ENCODE measurements at regions not wholly inside any gene's neighbourhood (a gene's known extent, or its start where the extent isn't known, plus 50 kb on each side); places are given as distances from the start of the nearest gene placed in this dataset.

GRCh38 chr4:138090918-138091676, 151.1 kb downstream of the SLC7A11 start:
- Mint-ChIP-seq H3K4me3 (no peak overlapping the region), H3K9me3 (no peaks in the 10 kb centered on the region), H3K27ac (no peak overlapping the region), H3K27me3 (peaks cover 7% of the 10 kb centered on the region), H3K36me3 (ENCODE audit: low read depth) (no peaks in the 10 kb centered on the region), H3K4me1 (ENCODE audit: low read depth) (peaks cover 5% of the 10 kb centered on the region)
- intact Hi-C loops (cut with micrococcal nuclease), result loop anchor here (5.0 kb wide), 1 partner anchor 591 kb away; no protein-coding TSS in a partner anchor

- H3K4me3 Mint-ChIP-seq, result no peak overlapping the region
- intact Hi-C loops (cut with micrococcal nuclease), result loop anchor here (5.0 kb wide), 1 partner anchor 592 kb away; no protein-coding TSS in a partner anchor
- H3K4me1 Mint-ChIP-seq (ENCODE audit: low read depth), result peaks cover 5% of the 10 kb centered on the region
- H3K9me3 Mint-ChIP-seq, result no peaks in the 10 kb centered on the region
- H3K27ac Mint-ChIP-seq, result no peak overlapping the region
- H3K36me3 Mint-ChIP-seq (ENCODE audit: low read depth), result no peaks in the 10 kb centered on the region
- peaks cover 7% of the 10 kb centered on the region for H3K27me3 Mint-ChIP-seq
Observed at GRCh38 chr4:138090150-138090917, 151.8 kb downstream of the SLC7A11 start.

GRCh38 chr4:138088449-138089208, 153.5 kb downstream of the SLC7A11 start:
- Mint-ChIP-seq H3K36me3 (ENCODE audit: low read depth) (no peaks in the 10 kb centered on the region), H3K9me3 (no peaks in the 10 kb centered on the region), H3K4me1 (ENCODE audit: low read depth) (peaks cover 5% of the 10 kb centered on the region), H3K4me3 (no peak overlapping the region), H3K27me3 (peaks cover 12% of the 10 kb centered on the region), H3K27ac (no peak overlapping the region)
- intact Hi-C loops (cut with micrococcal nuclease), result no loop called here

GRCh38 chr4:138087066-138087719, 155.0 kb downstream of the SLC7A11 start:
- Mint-ChIP-seq H3K4me3 (no peak overlapping the region), H3K9me3 (no peaks in the 10 kb centered on the region), H3K36me3 (ENCODE audit: low read depth) (no peaks in the 10 kb centered on the region), H3K27me3 (peaks cover 6% of the 10 kb centered on the region), H3K4me1 (ENCODE audit: low read depth) (peaks cover 5% of the 10 kb centered on the region), H3K27ac (no peak overlapping the region)
- intact Hi-C loops (cut with micrococcal nuclease), result no loop called here

GRCh38 chr4:138086611-138087041, 155.5 kb downstream of the SLC7A11 start:
- Mint-ChIP-seq H3K36me3 (ENCODE audit: low read depth) (no peaks in the 10 kb centered on the region), H3K4me3 (no peak overlapping the region), H3K4me1 (ENCODE audit: low read depth) (peaks cover 5% of the 10 kb centered on the region), H3K27me3 (peaks cover 6% of the 10 kb centered on the region), H3K9me3 (no peaks in the 10 kb centered on the region), H3K27ac (no peak overlapping the region)
- intact Hi-C loops (cut with micrococcal nuclease), result no loop called here

- Mint-ChIP-seq H3K27ac (no peak overlapping the region), H3K9me3 (no peaks in the 10 kb centered on the region), H3K36me3 (ENCODE audit: low read depth) (no peaks in the 10 kb centered on the region), H3K4me1 (ENCODE audit: low read depth) (peaks cover 5% of the 10 kb centered on the region), H3K4me3 (no peak overlapping the region), H3K27me3 (peaks cover 5% of the 10 kb centered on the region)
- intact Hi-C loops (cut with micrococcal nuclease), result no loop called here
Observed at GRCh38 chr4:138085736-138086305, 156.3 kb downstream of the SLC7A11 start.

GRCh38 chr4:138078751-138079520, 163.2 kb downstream of the SLC7A11 start:
- no peaks in the 10 kb centered on the region for H3K36me3 Mint-ChIP-seq (ENCODE audit: low read depth)
- no peaks in the 10 kb centered on the region for H3K4me1 Mint-ChIP-seq (ENCODE audit: low read depth)
- H3K27me3 Mint-ChIP-seq, result peaks cover 5% of the 10 kb centered on the region
- H3K4me3 Mint-ChIP-seq, result no peak overlapping the region
- no peak overlapping the region for H3K27ac Mint-ChIP-seq
- intact Hi-C loops (cut with micrococcal nuclease), result no loop called here
- no peaks in the 10 kb centered on the region for H3K9me3 Mint-ChIP-seq

GRCh38 chr4:138078253-138078652, 163.9 kb downstream of the SLC7A11 start:
- H3K9me3 Mint-ChIP-seq, result no peaks in the 10 kb centered on the region
- intact Hi-C loops (cut with micrococcal nuclease), result no loop called here
- no peaks in the 10 kb centered on the region for H3K4me1 Mint-ChIP-seq (ENCODE audit: low read depth)
- H3K4me3 Mint-ChIP-seq, result no peak overlapping the region
- no peaks in the 10 kb centered on the region for H3K36me3 Mint-ChIP-seq (ENCODE audit: low read depth)
- peaks cover 5% of the 10 kb centered on the region for H3K27me3 Mint-ChIP-seq
- no peak overlapping the region for H3K27ac Mint-ChIP-seq

- intact Hi-C loops (cut with micrococcal nuclease), result no loop called here
- H3K4me3 Mint-ChIP-seq, result no peak overlapping the region
- H3K9me3 Mint-ChIP-seq, result no peaks in the 10 kb centered on the region
- H3K36me3 Mint-ChIP-seq (ENCODE audit: low read depth), result no peaks in the 10 kb centered on the region
- no peaks in the 10 kb centered on the region for H3K4me1 Mint-ChIP-seq (ENCODE audit: low read depth)
- H3K27ac Mint-ChIP-seq, result no peak overlapping the region
- H3K27me3 Mint-ChIP-seq, result peaks cover 5% of the 10 kb centered on the region
Observed at GRCh38 chr4:138076561-138076960, 165.6 kb downstream of the SLC7A11 start.

- Mint-ChIP-seq H3K4me1 (ENCODE audit: low read depth) (no peaks in the 10 kb centered on the region), H3K36me3 (ENCODE audit: low read depth) (no peaks in the 10 kb centered on the region), H3K27me3 (peaks cover 4% of the 10 kb centered on the region), H3K4me3 (no peak overlapping the region), H3K9me3 (peaks cover 6% of the 10 kb centered on the region), H3K27ac (no peak overlapping the region)
- intact Hi-C loops (cut with micrococcal nuclease), result no loop called here
Observed at GRCh38 chr4:138070816-138071215, 171.3 kb downstream of the SLC7A11 start.

GRCh38 chr4:138063581-138063980, 178.6 kb downstream of the SLC7A11 start:
- Mint-ChIP-seq H3K9me3 (peaks cover 9% of the 10 kb centered on the region), H3K36me3 (ENCODE audit: low read depth) (no peaks in the 10 kb centered on the region), H3K27ac (no peak overlapping the region), H3K4me1 (ENCODE audit: low read depth) (no peaks in the 10 kb centered on the region), H3K27me3 (peaks cover 1% of the 10 kb centered on the region), H3K4me3 (no peak overlapping the region)
- intact Hi-C loops (cut with micrococcal nuclease), result no loop called here

GRCh38 chr4:138062929-138063328, 179.2 kb downstream of the SLC7A11 start:
- no peak overlapping the region for H3K27ac Mint-ChIP-seq
- intact Hi-C loops (cut with micrococcal nuclease), result no loop called here
- H3K9me3 Mint-ChIP-seq, result peaks cover 9% of the 10 kb centered on the region
- no peaks in the 10 kb centered on the region for H3K36me3 Mint-ChIP-seq (ENCODE audit: low read depth)
- H3K4me1 Mint-ChIP-seq (ENCODE audit: low read depth), result no peaks in the 10 kb centered on the region
- no peak overlapping the region for H3K4me3 Mint-ChIP-seq
- H3K27me3 Mint-ChIP-seq, result peaks cover 1% of the 10 kb centered on the region

GRCh38 chr4:138056541-138056940, 185.6 kb downstream of the SLC7A11 start:
- intact Hi-C loops (cut with micrococcal nuclease), result no loop called here
- Mint-ChIP-seq H3K4me1 (ENCODE audit: low read depth) (no peaks in the 10 kb centered on the region), H3K27ac (no peak overlapping the region), H3K27me3 (peaks cover 1% of the 10 kb centered on the region), H3K4me3 (no peak overlapping the region), H3K36me3 (ENCODE audit: low read depth) (no peaks in the 10 kb centered on the region), H3K9me3 (no peaks in the 10 kb centered on the region)

Measured in dendritic cell treated with granulocyte-macrophage colony-stimulating factor and Interleukin-4, amounts not matched to agents 40 ng/mL and 50 ng/mL, for 4 days (primary cell).